ENCODE measurements at regions not wholly inside any gene's neighbourhood (a gene's known extent, or its start where the extent isn't known, plus 50 kb on each side); places are given as distances from the start of the nearest gene placed in this dataset.

DNA sequence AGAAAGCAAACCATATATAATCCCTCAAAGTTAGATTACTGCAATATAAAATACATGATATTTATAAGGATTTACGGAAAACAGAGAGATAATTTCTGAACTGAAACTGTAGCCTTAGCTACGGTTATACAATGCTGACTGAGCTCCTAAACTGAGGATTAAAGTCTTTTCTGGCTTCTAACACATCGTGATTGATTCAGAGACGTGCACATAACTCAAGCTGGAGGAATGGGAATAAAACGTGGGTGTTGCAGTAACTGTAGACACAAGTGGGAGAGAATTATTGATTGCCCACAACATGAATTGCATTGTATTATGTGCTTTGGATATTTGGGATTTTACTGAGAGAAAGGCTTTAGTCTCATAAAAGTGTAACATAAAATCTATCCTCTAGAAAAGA lies 418.0 kb upstream of the OPRM1 start:
- no peak overlapping the region for H3K18ac ChIP-seq (ENCODE audit: extremely low read depth, low read length)
- POLR2A ChIA-PET (ENCODE audit: partially characterized antibody): no interaction called here
- TF ChIP-seq TAF7 (optimal IDR thresholded peaks at IDR 0.05; ENCODE audit: borderline replicate concordance, low read depth, low read length): no peak
- TF ChIP-seq KDM5A (IDR thresholded peaks at IDR 0.05; ENCODE audit: low read length): no peak
- no peak for TF ChIP-seq GABPA (IDR thresholded peaks at IDR 0.05; ENCODE audit: borderline replicate concordance, insufficient read depth, low read length)

More for the DNA sequence above, 418.0 kb upstream of the OPRM1 start:
- CTCF ChIA-PET (ENCODE audit: partially characterized antibody): no interaction called here
- Histone ChIP-seq H3K4me1 (replicated peaks in 1 of 4; ENCODE audit: control insufficient read depth in 3 of 4, insufficient read depth in 4 of 4, low read length in 3 of 4) (peaks cover 0 to 6% (median 2%) of the 10 kb centered on the region in 4 experiments; a peak in 2 of 7 replicates), H2BK20ac (ENCODE audit: low read length) (no peak overlapping the region), H4K20me1 (replicated peaks in 1 of 2; ENCODE audit: control insufficient read depth in 1 of 2, insufficient read depth in 2 of 2, low read length in 2 of 2) (no peaks in the 10 kb centered on the region), H3K4me3 (ENCODE audit: extremely low read depth in 1 of 4, insufficient read depth in 2 of 4, low read depth in 3 of 4, low read length in 4 of 4) (no peak overlapping the region), H3K79me2 (ENCODE audit: control insufficient read depth in 1 of 2, insufficient read depth in 2 of 2, low read length in 2 of 2) (no peaks in the 10 kb centered on the region), H3K36me3 (ENCODE audit: control insufficient read depth in 2 of 4, insufficient read depth in 4 of 4, low read length in 3 of 4) (no peaks in the 10 kb centered on the region), H3K14ac (ENCODE audit: insufficient read length) (no peak overlapping the region), H3K27me3 (replicated peaks in 1 of 4; ENCODE audit: control insufficient read depth in 3 of 4, extremely low read depth in 1 of 4, insufficient read depth in 3 of 4, low read length in 3 of 4) (no peaks in the 10 kb centered on the region; a peak in 1 of 7 replicates), H2BK120ac (replicated peaks; ENCODE audit: low read depth, low read length) (no peak overlapping the region), H3K4ac (replicated peaks; ENCODE audit: insufficient read length, low read depth, low read length) (no peak overlapping the region), H3K23ac (ENCODE audit: insufficient read length) (no peak overlapping the region), H3K4me2 (ENCODE audit: insufficient read depth in 1 of 2, low read depth in 2 of 2, low read length in 2 of 2) (no peak overlapping the region), H2BK12ac (ENCODE audit: low read depth, low read length) (no peak overlapping the region), H3K79me1 (ENCODE audit: low read depth, low read length) (no peaks in the 10 kb centered on the region), H2AK5ac (ENCODE audit: low read depth, low read length) (no peak overlapping the region), H4K91ac (replicated peaks; ENCODE audit: insufficient read length, low read length) (no peak overlapping the region), H3K56ac (replicated peaks; ENCODE audit: insufficient read length, low read depth, low read length) (no peak overlapping the region), H3K23me2 (ENCODE audit: low read depth, low read length) (no peaks in the 10 kb centered on the region), H3K9me3 (ENCODE audit: insufficient read depth in 2 of 2, low read depth in 1 of 2, low read length in 1 of 2) (no peaks in the 10 kb centered on the region), H4K8ac (ENCODE audit: extremely low read depth, insufficient read depth, low read length) (no peak overlapping the region), H4K5ac (ENCODE audit: insufficient read length, low read depth, low read length) (no peak overlapping the region), H2BK5ac (ENCODE audit: low read depth, low read length) (no peak overlapping the region), H3K27ac (ENCODE audit: low read depth, low read length) (no peak overlapping the region), H3K9ac (replicated peaks in 1 of 4; ENCODE audit: extremely low read depth in 1 of 4, low read depth in 3 of 4, low read length in 3 of 4) (no peak overlapping the region), H2AFZ (ENCODE audit: low read length) (no peak overlapping the region), H2BK15ac (ENCODE audit: low read length) (no peak overlapping the region)
- FAIRE-seq (no peak), DNase-seq (ENCODE audit: low read depth in 1 of 2, low spot score in 2 of 2) (no peak)
- 95% methylated on average over 5 of the region's 5 CpGs; no CpG with 5 or more reads in 1 of the 2 experiments for WGBS, 2 experiments (ENCODE audit: extremely low coverage in 1 of 2, insufficient coverage in 1 of 2, insufficient read length in 1 of 2, insufficient replicate concordance in 2 of 2, low coverage in 1 of 2, low lambda C conversion rate in 2 of 2, missing lambda C conversion rate in 1 of 2)
